ENCODE measurements at regions not wholly inside any gene's neighbourhood (a gene's known extent, or its start where the extent isn't known, plus 50 kb on each side); places are given as distances from the start of the nearest gene placed in this dataset.
A peak's percentile ranks its signal among the peaks of the same experiment; 100 is the strongest.

DNA sequence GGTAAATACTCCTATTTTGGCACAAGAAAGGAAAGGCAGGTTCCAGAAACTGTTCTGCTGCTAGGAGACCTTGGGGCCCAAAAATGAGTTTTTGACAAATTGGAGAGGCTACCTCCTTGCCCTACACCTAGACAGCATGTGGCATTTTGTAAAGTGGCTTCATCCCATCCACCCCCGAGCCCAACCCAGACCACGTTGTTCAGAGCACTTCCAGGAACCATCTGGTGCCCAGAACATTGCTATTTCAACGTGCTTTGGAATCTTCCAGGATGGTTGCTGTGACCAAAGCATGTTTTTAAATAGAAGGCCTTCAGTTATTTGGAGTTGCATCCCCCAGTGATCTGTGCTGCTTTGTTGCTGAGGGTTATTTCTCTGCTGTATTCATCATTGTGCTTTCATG lies 116.3 kb upstream of the TOM1L1 start:
- no peak for TF ChIP-seq GATA2 (IDR thresholded peaks at IDR 0.05; ENCODE audit: low read depth, low read length)
- no peak for TF ChIP-seq GATA3 (IDR thresholded peaks at IDR 0.05; ENCODE audit: low read depth, low read length)

DNA sequence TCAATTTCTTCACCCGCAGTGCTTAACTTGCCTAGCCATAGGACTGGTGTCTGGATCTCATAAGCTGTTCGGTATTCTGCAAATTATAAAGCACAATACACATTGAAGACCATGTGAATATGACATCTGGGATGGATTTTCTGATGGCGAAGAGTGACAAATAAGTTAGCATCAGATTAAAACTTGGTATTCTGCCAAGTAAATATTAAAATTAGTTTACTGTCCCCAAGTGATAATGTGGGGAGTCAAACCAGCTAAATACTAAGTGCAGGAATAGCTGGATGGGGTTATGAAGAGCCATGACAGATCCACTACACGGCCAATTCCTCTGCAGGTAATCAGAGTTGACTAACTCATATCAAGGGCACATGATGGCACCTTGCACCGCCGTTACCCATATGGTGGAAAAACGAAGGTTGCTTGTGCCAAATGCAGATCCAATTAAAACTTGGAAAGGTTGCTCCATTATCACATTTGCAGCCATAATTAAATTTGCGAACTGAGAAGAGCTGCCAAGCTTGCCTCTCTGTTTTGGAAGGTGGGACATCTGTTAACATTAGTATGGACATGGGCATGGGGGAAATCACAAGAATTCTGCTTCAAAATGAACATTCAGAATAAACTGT lies 114.9 kb upstream of the TOM1L1 start:
- TF ChIP-seq GATA3 (IDR thresholded peaks at IDR 0.05; ENCODE audit: low read depth, low read length) (peak; percentile 98), GATA2 (IDR thresholded peaks at IDR 0.05; ENCODE audit: low read depth, low read length) (peak; percentile 82)

- TF ChIP-seq GATA2 (IDR thresholded peaks at IDR 0.05; ENCODE audit: low read depth, low read length) (no peak), GATA3 (IDR thresholded peaks at IDR 0.05; ENCODE audit: low read depth, low read length) (no peak)
Observed at GRCh38 chr17:54789101-54789880, 111.4 kb upstream of the TOM1L1 start.

- TF ChIP-seq GATA3 (IDR thresholded peaks at IDR 0.05; ENCODE audit: low read depth, low read length) (no peak), GATA2 (IDR thresholded peaks at IDR 0.05; ENCODE audit: low read depth, low read length) (no peak)
Observed at GRCh38 chr17:54793271-54793670, 107.4 kb upstream of the TOM1L1 start.

GRCh38 chr17:54795046-54795445 lies 105.6 kb upstream of the TOM1L1 start:
- no peak for TF ChIP-seq GATA2 (IDR thresholded peaks at IDR 0.05; ENCODE audit: low read depth, low read length)
- no peak for TF ChIP-seq GATA3 (IDR thresholded peaks at IDR 0.05; ENCODE audit: low read depth, low read length)

- no peak for TF ChIP-seq GATA3 (IDR thresholded peaks at IDR 0.05; ENCODE audit: low read depth, low read length)
- no peak for TF ChIP-seq GATA2 (IDR thresholded peaks at IDR 0.05; ENCODE audit: low read depth, low read length)
Observed at GRCh38 chr17:54807331-54807730, 93.3 kb upstream of the TOM1L1 start.

- no peak for TF ChIP-seq GATA3 (IDR thresholded peaks at IDR 0.05; ENCODE audit: low read depth, low read length)
- TF ChIP-seq GATA2 (IDR thresholded peaks at IDR 0.05; ENCODE audit: low read depth, low read length): no peak
Observed at GRCh38 chr17:54813896-54814295, 86.8 kb upstream of the TOM1L1 start.

DNA sequence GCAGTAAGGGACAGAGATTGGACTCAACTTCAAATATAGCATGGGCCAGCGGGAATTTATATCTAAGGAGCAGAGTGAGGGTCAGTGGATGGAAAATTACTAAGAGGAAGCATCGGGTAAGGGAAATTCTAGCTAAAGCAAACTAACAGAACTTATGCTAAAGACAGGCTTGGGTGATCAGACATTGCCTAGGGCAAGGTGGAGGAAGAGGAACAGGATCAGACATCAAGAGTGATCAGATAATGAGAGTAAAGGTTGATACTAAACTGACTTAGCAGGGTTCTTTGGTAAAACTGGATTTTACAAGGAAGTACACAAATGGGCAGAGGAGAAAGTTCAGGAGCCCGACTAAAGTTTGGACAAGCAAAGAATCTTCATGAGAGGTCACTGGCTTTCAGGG lies 86.3 kb upstream of the TOM1L1 start:
- TF ChIP-seq GATA3 (IDR thresholded peaks at IDR 0.05; ENCODE audit: low read depth, low read length): no peak
- no peak for TF ChIP-seq GATA2 (IDR thresholded peaks at IDR 0.05; ENCODE audit: low read depth, low read length)

GRCh38 chr17:54834086-54834485 lies 66.6 kb upstream of the TOM1L1 start:
- no peak for TF ChIP-seq GATA2 (IDR thresholded peaks at IDR 0.05; ENCODE audit: low read depth, low read length)
- TF ChIP-seq GATA3 (IDR thresholded peaks at IDR 0.05; ENCODE audit: low read depth, low read length): no peak

GRCh38 chr17:54835015-54835414 lies 65.6 kb upstream of the TOM1L1 start:
- TF ChIP-seq GATA3 (IDR thresholded peaks at IDR 0.05; ENCODE audit: low read depth, low read length) (no peak), GATA2 (IDR thresholded peaks at IDR 0.05; ENCODE audit: low read depth, low read length) (no peak)

- TF ChIP-seq GATA2 (IDR thresholded peaks at IDR 0.05; ENCODE audit: low read depth, low read length) (no peak), GATA3 (IDR thresholded peaks at IDR 0.05; ENCODE audit: low read depth, low read length) (no peak)
Observed at GRCh38 chr17:54836723-54837462, 63.8 kb upstream of the TOM1L1 start.

DNA sequence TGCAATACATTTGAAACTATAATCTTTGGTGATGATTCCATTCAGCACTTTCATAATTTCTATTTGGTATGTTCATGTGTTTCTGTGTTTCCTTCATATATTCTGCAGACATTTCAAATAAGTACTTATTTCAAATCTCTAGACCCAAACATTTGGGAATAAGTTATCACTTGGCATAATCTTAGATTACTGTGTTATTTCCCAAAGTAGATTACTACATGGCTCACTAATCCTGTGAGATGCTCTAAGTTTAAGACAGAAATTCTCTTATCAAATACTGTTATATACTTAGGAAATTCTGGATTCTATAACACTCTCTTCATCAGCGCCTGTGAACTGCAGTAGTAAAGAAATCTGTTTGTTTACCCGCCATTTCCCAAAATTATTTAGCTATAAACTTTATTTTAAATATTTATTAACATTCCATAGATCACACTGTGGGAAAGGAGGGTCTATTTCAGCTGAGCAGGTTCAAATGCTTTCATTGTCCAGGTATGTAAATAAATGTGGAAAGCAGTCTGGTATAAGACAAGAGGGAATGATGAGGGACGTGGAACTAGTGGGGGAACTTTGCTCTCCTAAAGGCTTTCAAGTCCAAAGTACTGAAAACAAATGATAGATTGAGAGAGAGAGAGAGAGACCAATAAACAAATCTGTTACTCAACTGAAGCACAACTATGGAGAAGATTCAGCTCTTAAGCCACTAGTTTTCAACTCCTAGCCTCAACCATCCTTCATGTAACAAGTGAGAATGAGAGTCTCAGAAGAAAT lies 61.8 kb upstream of the TOM1L1 start:
- TF ChIP-seq GATA2 (IDR thresholded peaks at IDR 0.05; ENCODE audit: low read depth, low read length) (no peak), GATA3 (IDR thresholded peaks at IDR 0.05; ENCODE audit: low read depth, low read length) (no peak)

GRCh38 chr17:54839447-54839846 lies 61.2 kb upstream of the TOM1L1 start:
- TF ChIP-seq GATA2 (IDR thresholded peaks at IDR 0.05; ENCODE audit: low read depth, low read length) (no peak), GATA3 (IDR thresholded peaks at IDR 0.05; ENCODE audit: low read depth, low read length) (no peak)
